Left ventricle myocardium inferior (tissue), 1 donor: ENCODE measurements at regions not wholly inside any gene's neighbourhood (a gene's known extent, or its start where the extent isn't known, plus 50 kb on each side); places are given as distances from the start of the nearest gene placed in this dataset.

Source experiments
- DNase-seq: peaks from one replicate; pipeline ENCODE4 v3.0.0-alpha.2; 2020
- H3K27ac ChIP-seq: fragments of 200-600 bp; replicated peaks from 2 replicates; pipeline ENCODE4 v1.8.0; 2021
- H3K27me3 ChIP-seq: fragments of 200-600 bp; 2 replicates; pipeline ENCODE4 v1.8.0; 2021; ENCODE audit warnings: low read depth
- H3K36me3 ChIP-seq: fragments of 200-600 bp; 2 replicates; pipeline ENCODE4 v1.8.0; 2021
- H3K4me1 ChIP-seq: fragments of 200-600 bp; 2 replicates; pipeline ENCODE4 v1.8.0; 2021
- H3K4me3 ChIP-seq: fragments of 200-600 bp; 2 replicates; pipeline ENCODE4 v1.8.0; 2021; ENCODE audit warnings: mild to moderate bottlenecking, moderate library complexity
- H3K9me3 ChIP-seq: fragments of 200-600 bp; replicated peaks from 2 replicates; pipeline ENCODE4 v1.8.0; 2021
- intact Hi-C: fragments of 100-400 bp; cut with micrococcal nuclease; formaldehyde crosslinking; loops from one replicate; pipeline ENCODE4 v1.11.0; 2022
- TF ChIP-seq, protein P1 (sequence below): fragments of 200-600 bp; IDR thresholded peaks from 2 replicates; pipeline ENCODE4 v1.8.0; 2021; ENCODE audit warnings: antibody characterized with exemption, mild to moderate bottlenecking, borderline replicate concordance
- donor health status: DM: no; HTN: yes; CAD: no; lungs with severe emphysema.

DNA sequence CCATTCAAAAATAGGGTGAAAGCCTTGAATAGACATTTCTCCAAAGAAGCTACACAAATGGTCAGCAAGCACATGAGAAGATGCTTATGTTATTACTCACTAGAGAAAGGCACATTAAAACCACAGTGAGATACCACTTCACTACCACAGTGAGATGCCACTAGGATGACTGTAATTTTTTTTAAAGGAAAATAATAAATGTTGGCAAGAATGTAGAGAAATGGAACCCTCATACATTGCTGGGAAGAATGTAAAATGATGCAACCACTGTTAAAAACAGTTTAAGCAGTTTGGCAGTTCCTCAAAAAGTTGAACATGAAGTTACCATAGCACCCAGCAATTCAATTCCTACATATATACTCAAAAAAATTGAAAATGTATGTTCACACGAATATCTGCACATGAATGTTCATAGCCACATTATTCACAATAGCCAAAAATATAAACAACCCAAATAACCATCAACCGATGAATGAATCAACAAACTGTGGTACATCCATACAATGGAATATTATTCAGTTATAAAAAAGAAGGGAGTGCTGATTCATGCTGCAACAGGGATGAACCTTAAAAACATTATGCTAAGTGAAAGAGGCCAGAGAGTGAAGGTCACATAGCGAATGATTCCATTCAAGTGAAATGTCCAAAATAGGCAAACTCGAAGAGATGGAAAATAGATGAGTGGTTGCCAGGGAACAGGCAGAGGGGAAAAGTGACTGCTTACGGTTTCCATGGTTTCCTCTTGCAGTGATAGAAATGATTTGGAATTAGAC, 156.2 kb upstream of the NDUFV2 start:
- TF ChIP-seq, protein P1, sequence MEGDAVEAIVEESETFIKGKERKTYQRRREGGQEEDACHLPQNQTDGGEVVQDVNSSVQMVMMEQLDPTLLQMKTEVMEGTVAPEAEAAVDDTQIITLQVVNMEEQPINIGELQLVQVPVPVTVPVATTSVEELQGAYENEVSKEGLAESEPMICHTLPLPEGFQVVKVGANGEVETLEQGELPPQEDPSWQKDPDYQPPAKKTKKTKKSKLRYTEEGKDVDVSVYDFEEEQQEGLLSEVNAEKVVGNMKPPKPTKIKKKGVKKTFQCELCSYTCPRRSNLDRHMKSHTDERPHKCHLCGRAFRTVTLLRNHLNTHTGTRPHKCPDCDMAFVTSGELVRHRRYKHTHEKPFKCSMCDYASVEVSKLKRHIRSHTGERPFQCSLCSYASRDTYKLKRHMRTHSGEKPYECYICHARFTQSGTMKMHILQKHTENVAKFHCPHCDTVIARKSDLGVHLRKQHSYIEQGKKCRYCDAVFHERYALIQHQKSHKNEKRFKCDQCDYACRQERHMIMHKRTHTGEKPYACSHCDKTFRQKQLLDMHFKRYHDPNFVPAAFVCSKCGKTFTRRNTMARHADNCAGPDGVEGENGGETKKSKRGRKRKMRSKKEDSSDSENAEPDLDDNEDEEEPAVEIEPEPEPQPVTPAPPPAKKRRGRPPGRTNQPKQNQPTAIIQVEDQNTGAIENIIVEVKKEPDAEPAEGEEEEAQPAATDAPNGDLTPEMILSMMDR = no peak
- no peak overlapping the region for H3K4me3 ChIP-seq
- intact Hi-C loops = no loop called here
- no peaks in the 10 kb centered on the region for H3K36me3 ChIP-seq
- peaks cover 4% of the 10 kb centered on the region for H3K4me1 ChIP-seq
- H3K27me3 ChIP-seq = peaks cover 11% of the 10 kb centered on the region
- peaks cover 11% of the 10 kb centered on the region for H3K9me3 ChIP-seq
- DNase-seq = no peak
- H3K27ac ChIP-seq = no peak overlapping the region

DNA sequence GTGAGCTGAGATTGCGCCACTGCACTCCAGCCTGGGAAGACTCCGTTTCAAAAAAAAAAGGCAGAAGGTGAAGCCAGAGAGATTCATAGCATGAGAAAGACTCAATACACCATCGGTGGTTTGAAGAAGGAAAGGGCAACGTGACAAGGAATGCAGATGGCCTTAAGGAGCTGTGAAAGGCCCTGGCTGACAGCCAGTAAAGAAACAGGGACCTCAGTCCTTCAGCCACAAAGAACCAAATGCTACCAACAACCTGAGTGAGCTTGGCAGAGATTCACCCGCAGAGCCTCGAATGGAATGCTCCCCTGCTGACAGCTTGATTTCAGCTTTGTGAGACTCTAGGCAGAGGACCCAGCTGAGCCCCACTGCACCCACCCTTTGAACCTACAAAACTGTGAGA, 154.9 kb upstream of the NDUFV2 start:
- Histone ChIP-seq H3K9me3 (peaks cover 11% of the 10 kb centered on the region), H3K27ac (no peak overlapping the region), H3K36me3 (no peaks in the 10 kb centered on the region), H3K4me3 (no peak overlapping the region), H3K27me3 (peaks cover 11% of the 10 kb centered on the region), H3K4me1 (peaks cover 4% of the 10 kb centered on the region)
- intact Hi-C loops = no loop called here
- no peak for DNase-seq
- TF ChIP-seq, protein P1 = no peak

DNA sequence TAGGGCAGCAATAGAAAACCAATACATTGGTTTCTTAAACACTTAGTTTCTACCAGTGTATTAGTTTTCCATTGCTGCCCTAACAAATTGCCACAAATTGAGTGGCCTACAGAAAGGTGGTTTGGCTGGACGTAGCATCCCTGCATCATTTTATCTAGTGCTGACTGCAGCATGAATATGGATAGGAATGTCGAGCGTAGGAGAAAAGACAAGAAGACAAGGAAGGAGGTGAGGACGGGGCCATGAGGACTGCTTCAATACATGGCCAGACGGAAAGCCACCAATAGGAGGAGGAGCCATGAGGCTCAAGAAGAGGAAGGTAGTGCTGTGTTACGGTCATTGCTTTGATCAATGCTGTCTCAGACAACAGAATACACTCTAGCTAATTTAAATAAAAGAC, 154.5 kb upstream of the NDUFV2 start:
- H3K9me3 ChIP-seq = peaks cover 11% of the 10 kb centered on the region
- no peaks in the 10 kb centered on the region for H3K36me3 ChIP-seq
- peaks cover 11% of the 10 kb centered on the region for H3K27me3 ChIP-seq
- no peak overlapping the region for H3K27ac ChIP-seq
- DNase-seq = no peak
- intact Hi-C loops = no loop called here
- no peak overlapping the region for H3K4me3 ChIP-seq
- H3K4me1 ChIP-seq = peaks cover 4% of the 10 kb centered on the region
- TF ChIP-seq, protein P1 = no peak

DNA sequence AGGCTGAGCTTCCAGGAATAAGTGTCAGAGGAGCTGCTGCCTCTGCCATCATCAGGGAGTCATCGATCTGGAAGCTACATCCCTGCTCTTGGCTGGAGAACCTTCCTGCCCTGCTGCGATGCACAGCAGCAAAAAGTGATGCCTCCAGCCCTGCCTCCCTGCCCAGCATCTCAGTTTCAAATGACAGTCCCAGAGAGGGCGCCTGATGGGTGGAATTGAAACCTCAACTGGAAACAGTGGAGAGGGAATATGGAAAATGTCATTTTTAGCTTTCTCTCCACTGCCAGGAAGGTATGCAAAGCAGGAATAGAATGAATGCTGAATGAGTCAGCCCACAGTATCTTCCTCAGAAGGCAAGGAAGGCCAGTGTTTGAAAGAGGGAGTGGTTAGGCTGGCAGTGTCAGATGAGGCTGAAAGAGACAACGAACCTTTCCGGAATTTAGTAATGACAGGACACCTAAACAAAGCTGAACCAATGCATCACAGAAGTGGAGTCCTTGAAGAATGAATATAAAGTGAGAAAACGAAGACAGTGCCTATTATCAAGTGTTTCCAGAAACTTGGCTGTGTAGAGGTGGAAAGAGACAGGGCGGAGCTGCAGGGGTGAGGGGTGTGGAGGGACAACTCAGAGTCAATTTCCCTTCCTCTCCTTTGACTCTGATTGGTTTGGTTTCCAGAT, 153.9 kb upstream of the NDUFV2 start:
- Histone ChIP-seq H3K27ac (no peak overlapping the region), H3K9me3 (peaks cover 17% of the 10 kb centered on the region), H3K4me3 (no peak overlapping the region), H3K4me1 (peaks cover 4% of the 10 kb centered on the region), H3K27me3 (peaks cover 11% of the 10 kb centered on the region), H3K36me3 (no peaks in the 10 kb centered on the region)
- DNase-seq = no peak
- TF ChIP-seq, protein P1 = no peak
- intact Hi-C loops = no loop called here

DNA sequence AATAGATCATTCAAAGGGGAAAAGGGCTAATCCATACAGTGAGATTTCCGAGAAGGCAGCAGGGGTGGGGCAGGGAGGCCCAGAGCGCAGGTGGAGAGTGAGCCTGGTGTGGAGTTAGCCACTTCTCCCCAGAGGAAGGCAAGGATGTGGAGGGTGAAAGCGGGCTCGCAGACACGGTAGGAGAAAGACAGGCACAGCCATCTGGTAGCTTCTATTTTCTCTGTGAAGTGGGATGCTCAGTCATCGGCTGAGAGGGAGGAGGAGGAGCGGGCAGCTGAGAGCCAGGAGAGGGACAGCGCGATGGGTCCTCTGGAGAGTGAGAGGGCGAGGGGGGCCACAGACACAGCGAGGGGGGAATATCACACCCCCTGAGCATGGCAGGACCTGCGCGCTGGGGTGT, 153.3 kb upstream of the NDUFV2 start:
- Histone ChIP-seq H3K4me3 (no peak overlapping the region), H3K27ac (no peak overlapping the region)
- intact Hi-C loops = no loop called here

More for the DNA sequence above, 153.3 kb upstream of the NDUFV2 start:
- Histone ChIP-seq H3K9me3 (peaks cover 18% of the 10 kb centered on the region), H3K36me3 (no peaks in the 10 kb centered on the region), H3K4me1 (peaks cover 2% of the 10 kb centered on the region), H3K27me3 (peaks cover 11% of the 10 kb centered on the region)
- no peak for DNase-seq
- TF ChIP-seq, protein P1 = no peak
